Mesothelial cell of epicardium (in vitro differentiated cells): ENCODE measurements at regions not wholly inside any gene's neighbourhood (a gene's known extent, or its start where the extent isn't known, plus 50 kb on each side); places are given as distances from the start of the nearest gene placed in this dataset.
"Not testable (repeated sequence)": the region's sequence is repeated elsewhere in the genome, so short reads cannot be mapped to it uniquely, and the experiment has no call there.

Experiments
- DNase-seq, 2 experiments: peaks; one replicate each; pipeline ENCODE4 v3.0.0; 2021; ENCODE audit warnings: low spot score in 2 of 2; ENCODE audit not compliant: unreplicated experiment in 2 of 2
- H3K27ac Mint-ChIP-seq: 2 replicates; pipeline ENCODE4 v1.8.0; 2021; ENCODE audit warnings: mixed read lengths
- H3K27me3 Mint-ChIP-seq: 2 replicates; pipeline ENCODE4 v1.8.0; 2021; ENCODE audit warnings: low read depth, mixed read lengths
- H3K36me3 Mint-ChIP-seq: 2 replicates; pipeline ENCODE4 v1.8.0; 2021; ENCODE audit warnings: mixed read lengths
- H3K4me1 Mint-ChIP-seq: 2 replicates; pipeline ENCODE4 v1.8.0; 2021; ENCODE audit warnings: mixed read lengths
- H3K4me3 Mint-ChIP-seq: 2 replicates; pipeline ENCODE4 v1.8.0; 2021; ENCODE audit warnings: mild to moderate bottlenecking, moderate library complexity, mixed read lengths
- H3K9me3 Mint-ChIP-seq: 2 replicates; pipeline ENCODE4 v1.8.0; 2021; ENCODE audit warnings: mixed read lengths
- TF ChIP-seq, protein P1 (sequence below): fragments of 200-600 bp; sonication (generic); IDR thresholded peaks from one replicate; pipeline ENCODE4 v1.5.0; 2021; ENCODE audit warnings: antibody characterized with exemption; ENCODE audit not compliant: unreplicated experiment

DNA sequence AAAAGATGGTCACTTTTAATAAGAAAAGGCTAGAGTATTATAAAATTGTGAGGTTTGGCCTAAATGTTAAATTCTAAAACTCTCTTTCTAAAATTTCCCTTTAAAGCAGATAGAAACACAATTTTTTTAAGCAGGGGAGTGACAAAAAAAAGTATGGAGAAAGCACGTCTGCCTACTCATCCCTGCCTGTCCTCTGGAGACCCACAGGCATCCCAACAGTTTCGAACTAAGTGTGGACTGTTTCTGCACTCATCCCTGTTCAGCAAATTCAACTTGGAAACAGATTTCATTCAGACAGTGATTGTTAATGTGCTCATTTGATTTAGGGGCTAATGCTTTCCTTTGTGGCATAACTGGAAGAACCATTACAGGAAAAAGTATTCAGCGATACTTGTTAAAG, 192.6 kb upstream of the CXCL12 start:
- Mint-ChIP-seq H3K4me1 (no peaks in the 10 kb centered on the region), H3K9me3 (peaks cover 3% of the 10 kb centered on the region), H3K4me3 (no peak overlapping the region), H3K36me3 (no peaks in the 10 kb centered on the region), H3K27me3 (peaks cover 24% of the 10 kb centered on the region), H3K27ac (no peak overlapping the region)
- TF ChIP-seq, protein P1, sequence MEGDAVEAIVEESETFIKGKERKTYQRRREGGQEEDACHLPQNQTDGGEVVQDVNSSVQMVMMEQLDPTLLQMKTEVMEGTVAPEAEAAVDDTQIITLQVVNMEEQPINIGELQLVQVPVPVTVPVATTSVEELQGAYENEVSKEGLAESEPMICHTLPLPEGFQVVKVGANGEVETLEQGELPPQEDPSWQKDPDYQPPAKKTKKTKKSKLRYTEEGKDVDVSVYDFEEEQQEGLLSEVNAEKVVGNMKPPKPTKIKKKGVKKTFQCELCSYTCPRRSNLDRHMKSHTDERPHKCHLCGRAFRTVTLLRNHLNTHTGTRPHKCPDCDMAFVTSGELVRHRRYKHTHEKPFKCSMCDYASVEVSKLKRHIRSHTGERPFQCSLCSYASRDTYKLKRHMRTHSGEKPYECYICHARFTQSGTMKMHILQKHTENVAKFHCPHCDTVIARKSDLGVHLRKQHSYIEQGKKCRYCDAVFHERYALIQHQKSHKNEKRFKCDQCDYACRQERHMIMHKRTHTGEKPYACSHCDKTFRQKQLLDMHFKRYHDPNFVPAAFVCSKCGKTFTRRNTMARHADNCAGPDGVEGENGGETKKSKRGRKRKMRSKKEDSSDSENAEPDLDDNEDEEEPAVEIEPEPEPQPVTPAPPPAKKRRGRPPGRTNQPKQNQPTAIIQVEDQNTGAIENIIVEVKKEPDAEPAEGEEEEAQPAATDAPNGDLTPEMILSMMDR, result no peak
- DNase-seq, result no peak

DNA sequence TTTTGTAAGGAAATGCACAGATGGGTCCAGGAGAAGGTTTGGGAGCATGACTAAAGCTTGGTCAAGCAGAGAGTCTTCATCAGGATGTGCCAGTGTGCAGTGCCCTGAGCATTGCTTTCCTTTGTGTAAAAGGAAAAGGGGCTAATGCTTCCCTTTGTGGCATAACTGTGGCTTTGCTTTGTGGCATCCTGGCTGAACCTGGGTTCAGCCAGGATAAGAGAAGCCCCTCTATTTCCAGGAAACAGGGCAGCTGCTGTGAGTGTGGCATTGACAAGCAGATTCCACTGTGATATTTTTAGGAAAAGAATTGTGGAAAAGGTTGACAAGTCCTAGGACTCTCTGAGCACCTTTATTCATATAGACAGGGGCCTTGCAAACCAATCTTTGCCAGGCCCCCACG, 193.4 kb upstream of the CXCL12 start:
- no peak for DNase-seq
- Mint-ChIP-seq H3K36me3 (no peaks in the 10 kb centered on the region), H3K9me3 (peaks cover 3% of the 10 kb centered on the region), H3K4me3 (no peak overlapping the region), H3K27me3 (peaks cover 21% of the 10 kb centered on the region), H3K27ac (no peak overlapping the region), H3K4me1 (no peaks in the 10 kb centered on the region)
- TF ChIP-seq, protein P1, result no peak

DNA sequence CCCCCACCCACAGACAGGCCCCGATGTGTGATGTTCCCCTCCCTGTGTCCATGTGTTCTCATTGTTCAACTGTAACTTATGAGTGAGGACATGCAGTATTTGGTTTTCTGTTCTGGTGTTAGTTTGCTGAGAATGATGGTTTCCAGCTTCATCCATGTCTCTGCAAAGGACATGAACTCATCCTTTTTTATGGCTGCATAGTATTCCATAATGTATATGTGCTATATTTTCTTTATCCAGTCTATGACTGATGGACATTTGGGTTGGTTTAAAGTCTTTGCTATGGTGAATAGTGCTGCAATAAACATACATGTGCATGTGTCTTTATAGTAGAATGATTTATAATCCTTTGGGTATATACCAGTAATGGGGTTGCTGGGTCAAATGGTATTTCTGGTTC, 194.1 kb upstream of the CXCL12 start:
- not testable (repeated sequence) for H3K4me1 Mint-ChIP-seq, H3K4me3 Mint-ChIP-seq, H3K9me3 Mint-ChIP-seq, DNase-seq, H3K27ac Mint-ChIP-seq, H3K36me3 Mint-ChIP-seq
- H3K27me3 Mint-ChIP-seq, result peaks cover 18% of the 10 kb centered on the region

DNA sequence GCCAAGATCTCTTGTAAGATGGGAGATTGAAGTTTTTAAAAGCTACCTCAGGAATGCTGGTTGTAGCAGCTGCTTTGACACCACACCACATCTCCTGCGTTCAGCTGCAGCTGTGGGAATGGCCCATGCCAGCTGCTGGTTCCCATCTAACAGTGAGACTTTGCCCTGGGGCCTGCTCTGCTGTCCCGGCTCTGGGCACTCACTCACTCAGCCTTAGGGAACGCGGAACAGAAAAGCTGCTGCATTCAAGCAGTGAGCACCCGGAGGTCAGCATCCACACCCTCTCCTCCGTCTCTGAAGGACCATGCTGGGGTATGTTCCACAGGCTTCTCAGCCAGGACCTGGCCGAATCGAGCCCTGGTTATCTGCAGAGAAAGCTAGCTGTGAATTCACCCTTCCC, 197.1 kb upstream of the CXCL12 start:
- peaks cover 3% of the 10 kb centered on the region for H3K9me3 Mint-ChIP-seq
- H3K36me3 Mint-ChIP-seq, result no peaks in the 10 kb centered on the region
- H3K27ac Mint-ChIP-seq, result no peak overlapping the region
- peaks cover 16% of the 10 kb centered on the region for H3K27me3 Mint-ChIP-seq
- TF ChIP-seq, protein P1, result no peak
- no peaks in the 10 kb centered on the region for H3K4me1 Mint-ChIP-seq
- no peak overlapping the region for H3K4me3 Mint-ChIP-seq
- DNase-seq, result no peak

DNA sequence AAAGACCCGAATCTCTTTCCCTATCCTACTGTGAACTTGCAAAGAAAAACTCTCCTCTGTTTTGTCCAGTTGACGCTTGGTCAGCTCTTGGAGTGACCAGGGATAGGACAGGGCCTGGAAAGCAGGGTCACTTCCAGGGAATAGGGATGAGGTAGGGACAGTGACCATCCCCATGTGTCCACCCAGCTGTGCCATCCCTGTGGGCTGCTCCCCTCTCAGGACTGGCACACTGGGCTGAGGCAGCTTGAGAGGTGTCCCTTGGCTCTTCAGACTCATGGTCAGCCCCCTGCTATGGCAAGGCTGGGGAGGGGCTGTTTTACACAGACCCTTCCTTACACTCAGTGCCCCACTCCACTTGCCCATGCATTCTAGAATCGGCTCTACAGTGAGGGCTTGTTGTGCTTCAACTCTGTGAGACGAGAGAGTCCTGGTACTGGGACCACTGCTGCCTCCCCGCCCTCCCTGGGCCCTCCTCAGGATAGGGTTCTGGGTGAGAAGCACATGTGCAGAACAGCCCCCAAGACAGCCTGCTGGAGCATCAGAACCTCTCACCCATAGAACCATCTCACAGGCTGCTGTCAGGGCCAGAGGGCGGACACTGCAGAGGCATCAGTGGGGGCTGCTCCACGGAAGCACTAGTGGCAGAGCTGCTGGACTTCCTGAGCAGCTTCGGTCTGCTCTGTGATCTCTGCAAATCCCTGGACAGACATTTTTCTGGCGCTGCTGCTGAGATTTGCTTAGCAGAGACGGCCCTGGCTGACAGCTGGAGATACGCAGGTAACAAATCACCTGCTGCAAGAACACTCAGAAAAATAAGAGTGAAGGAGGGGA, 202.8 kb upstream of the CXCL12 start:
- Mint-ChIP-seq H3K9me3 (no peaks in the 10 kb centered on the region), H3K36me3 (no peaks in the 10 kb centered on the region), H3K27me3 (peaks cover 25% of the 10 kb centered on the region), H3K27ac (no peak overlapping the region), H3K4me1 (peaks cover 30% of the 10 kb centered on the region), H3K4me3 (no peak overlapping the region)
- no peak for DNase-seq
- TF ChIP-seq, protein P1, result no peak

DNA sequence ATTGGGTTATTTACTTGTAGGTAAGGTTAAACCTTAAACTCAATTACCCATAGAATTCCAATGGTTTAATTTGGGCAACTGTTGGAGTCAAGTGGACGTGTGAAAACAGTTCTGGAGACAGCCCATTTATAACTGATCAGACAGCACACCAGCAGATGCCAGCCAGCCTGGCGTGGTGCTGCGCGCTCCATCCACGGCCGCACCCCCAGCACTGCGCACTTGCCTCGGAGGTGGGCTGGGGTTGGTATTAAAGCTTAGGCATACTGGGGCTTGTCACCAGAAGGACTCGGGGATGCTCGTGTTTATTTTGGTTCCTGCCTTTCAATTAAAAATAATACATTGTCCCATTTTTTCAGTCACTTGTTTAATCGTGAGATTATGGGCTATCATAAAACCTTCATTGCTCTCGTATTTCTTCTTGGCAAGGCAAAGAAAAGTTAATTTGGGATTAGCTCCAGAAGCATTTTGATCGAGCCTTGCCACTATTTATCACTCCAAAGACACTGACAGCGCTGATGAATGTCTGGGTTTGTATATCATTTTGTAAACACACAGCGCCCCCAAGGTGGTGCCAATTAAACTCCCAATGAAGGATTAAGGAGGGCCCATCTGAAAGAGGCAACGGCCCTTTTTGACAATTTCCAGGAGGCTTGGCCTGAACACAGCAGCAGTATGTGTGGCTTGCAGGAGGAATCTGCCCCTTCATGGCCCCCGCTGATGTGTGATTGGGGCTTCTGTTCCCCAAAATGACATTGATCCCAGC, 204.5 kb upstream of the CXCL12 start:
- Mint-ChIP-seq H3K27ac (no peak overlapping the region), H3K9me3 (no peaks in the 10 kb centered on the region), H3K4me1 (peaks cover 30% of the 10 kb centered on the region), H3K27me3 (peaks cover 34% of the 10 kb centered on the region), H3K36me3 (no peaks in the 10 kb centered on the region), H3K4me3 (no peak overlapping the region)
- TF ChIP-seq, protein P1, result no peak
- no peak for DNase-seq
